GM12878 (cell line): ENCODE measurements at regions not wholly inside any gene's neighbourhood (a gene's known extent, or its start where the extent isn't known, plus 50 kb on each side); places are given as distances from the start of the nearest gene placed in this dataset.

Experiments
- ATAC-seq: fragments of 200-7000 bp; cut with Tn5 transposase; 3 replicates; pipeline ENCODE4 v1.9.1; 2020; ENCODE audit warnings: mild to moderate bottlenecking, moderate library complexity
- BruUV-seq: library from RNA; stranded (reverse); fragments of 400-500 nt; replicated peaks from 2 replicates; lab custom pipeline; 2021; lab: Mats Ljungman, UMichigan
- CTCF ChIA-PET: fragments of 300-600 bp; sonication (Branson Sonifier 250); formaldehyde crosslinking; extraction: SDS; loops from one replicate; lab custom pipeline; 2021; ENCODE audit warnings: inconsistent platforms; lab: Yijun Ruan, JAX
- POLR2A ChIA-PET: fragments of 350-600 bp; formaldehyde crosslinking; extraction: SDS; loops from one replicate; lab custom pipeline; 2021; ENCODE audit warnings: inconsistent platforms; lab: Charles Lee
- RAD21 ChIA-PET: fragments of 300-600 bp; sonication (Branson Sonifier 250); formaldehyde crosslinking; loops from one replicate; lab custom pipeline; 2023; ENCODE audit warnings: antibody characterized with exemption; ENCODE audit not compliant: unreplicated experiment; lab: Charles Lee
- SMC1A ChIA-PET: fragments of 300-600 bp; sonication (Branson Sonifier 250); formaldehyde crosslinking; loops from one replicate; lab custom pipeline; 2023; ENCODE audit not compliant: unreplicated experiment, uncharacterized antibody; lab: Charles Lee
- DNase-seq: peaks from one replicate; pipeline ENCODE4 v3.0.0-alpha.2; 2011; ENCODE audit warnings: low read depth, low spot score
- FAIRE-seq: peaks from 3 replicates; lab custom pipeline; 2011; peaks lifted over from hg19 to GRCh38; lab: Jason Lieb, UNC
- H2AFZ ChIP-seq: 2 replicates; pipeline ENCODE4 v1.6.0; 2011; ENCODE audit warnings: low read depth, low read length, control low read depth; ENCODE audit not compliant: control insufficient read depth
- H3K27ac ChIP-seq: 2 replicates; pipeline ENCODE4 v1.5.1; 2011; ENCODE audit warnings: control low read depth; ENCODE audit not compliant: control insufficient read depth, insufficient read depth
- H3K27me3 ChIP-seq, 2 experiments: replicated peaks in 1 of 2; 2 replicates each; pipeline versions ENCODE4 v1.6.0 to v1.6.1; 2011; ENCODE audit warnings: low read length in 1 of 2; ENCODE audit not compliant: control insufficient read depth in 2 of 2, insufficient read depth in 2 of 2
- H3K36me3 ChIP-seq, 2 experiments: 2 replicates each; pipeline ENCODE4 v1.5.1; 2011; ENCODE audit warnings: low read length in 1 of 2; ENCODE audit not compliant: control insufficient read depth in 2 of 2, insufficient read depth in 2 of 2
- H3K4me1 ChIP-seq: 2 replicates; pipeline ENCODE4 v1.6.1; 2011; ENCODE audit warnings: mild to moderate bottlenecking, low read length, moderate library complexity, mixed read lengths; ENCODE audit not compliant: control insufficient read depth, insufficient read depth
- H3K4me2 ChIP-seq: 2 replicates; pipeline ENCODE4 v1.6.0; 2011; ENCODE audit warnings: control low read depth; ENCODE audit not compliant: control insufficient read depth, insufficient read depth
- H3K4me3 ChIP-seq: fragments of 200-600 bp; sonication (generic); 2 replicates; pipeline ENCODE4 v1.5.1; 2016
- H3K79me2 ChIP-seq: 2 replicates; pipeline ENCODE4 v1.6.0; 2011; ENCODE audit warnings: low read length; ENCODE audit not compliant: control insufficient read depth, insufficient read depth
- H3K9ac ChIP-seq: 2 replicates; pipeline ENCODE4 v1.8.0; 2011; ENCODE audit warnings: low read length, control low read depth, mixed read lengths; ENCODE audit not compliant: control insufficient read depth, insufficient read depth
- H3K9me3 ChIP-seq: replicated peaks from 3 replicates; pipeline ENCODE4 v1.5.1; 2011; ENCODE audit warnings: mild to moderate bottlenecking, low read length; ENCODE audit not compliant: control insufficient read depth, insufficient read depth
- H4K20me1 ChIP-seq: 2 replicates; pipeline ENCODE4 v1.6.0; 2011; ENCODE audit not compliant: control insufficient read depth, insufficient read depth
- ATF7 ChIP-seq: fragments of 450-650 bp; IDR thresholded peaks from 2 replicates; pipeline ENCODE4 v1.6.1; 2016; ENCODE audit warnings: low read depth, mild to moderate bottlenecking
- BACH1 ChIP-seq: fragments of 450-650 bp; IDR thresholded peaks from 2 replicates; pipeline ENCODE4 v1.6.1; 2017; ENCODE audit warnings: mild to moderate bottlenecking, borderline replicate concordance
- BHLHE40 ChIP-seq, 2 experiments: fragments of 450-650 bp in 1 of 2; IDR thresholded peaks; 2 replicates each; pipeline ENCODE4 v1.6.1; 2011 to 2017; ENCODE audit warnings: low read depth in 2 of 2, borderline replicate concordance in 1 of 2, improper control_type of control experiment in 1 of 2, low read length in 1 of 2, mild to moderate bottlenecking in 1 of 2
- CBX5 ChIP-seq: sonication (generic); IDR thresholded peaks from 2 replicates; pipeline ENCODE4 v1.6.1; 2016; ENCODE audit warnings: low read depth, moderate library complexity, mild to moderate bottlenecking, inconsistent platforms
- CREB1 ChIP-seq: IDR thresholded peaks from 2 replicates; pipeline ENCODE4 v1.6.1; 2012; ENCODE audit warnings: low read depth, mild to moderate bottlenecking, inconsistent platforms
- EED ChIP-seq: sonication (generic); IDR thresholded peaks from 2 replicates; pipeline ENCODE4 v1.6.1; 2016; ENCODE audit warnings: antibody characterized with exemption, low read depth
- FOXK2 ChIP-seq: fragments of 450-650 bp; IDR thresholded peaks from 2 replicates; pipeline ENCODE4 v1.6.1; 2017; ENCODE audit warnings: mild to moderate bottlenecking, moderate library complexity
- HCFC1 ChIP-seq: fragments of 150-350 bp; IDR thresholded peaks from 2 replicates; pipeline ENCODE4 v1.6.1; 2014; ENCODE audit warnings: low read length
- HDAC6 ChIP-seq: fragments of 200-600 bp; sonication (generic); IDR thresholded peaks from one replicate; pipeline ENCODE4 v1.8.0; 2017; ENCODE audit warnings: antibody characterized with exemption; ENCODE audit not compliant: unreplicated experiment
- MTA3 ChIP-seq: IDR thresholded peaks from 2 replicates; pipeline ENCODE4 v1.6.1; 2012; ENCODE audit warnings: low read length, inconsistent platforms, borderline replicate concordance
- NFYB ChIP-seq: IDR thresholded peaks from 2 replicates; pipeline ENCODE4 v1.6.1; 2011; ENCODE audit warnings: low read depth, mild to moderate bottlenecking, low read length, improper control_type of control experiment, moderate library complexity; ENCODE audit not compliant: insufficient read depth
- RCOR1 ChIP-seq: conservative IDR thresholded peaks from 2 replicates; pipeline ENCODE4 v1.6.1; 2012; ENCODE audit warnings: low read depth, low read length, improper control_type of control experiment
- WGBS: methylation state at CpG from one replicate; pipeline ENCODE4 v1.1.6; 2016; ENCODE audit warnings: low lambda C conversion rate; ENCODE audit not compliant: insufficient replicate concordance, insufficient coverage; ENCODE audit errors: missing lambda C conversion rate; 5-methylcytosine and 5-hydroxymethylcytosine counted together
- in situ Hi-C: fragments of 300-500 bp; cut with MboI; formaldehyde crosslinking; loops from 9 replicates; pipeline ENCODE4 v1.14.3; 2018; ENCODE audit warnings: mixed read lengths
- intact Hi-C: fragments of 100-400 bp; cut with micrococcal nuclease; formaldehyde crosslinking; loops from one replicate; pipeline ENCODE4 v1.14.2; 2022; ENCODE audit not compliant: unreplicated experiment

DNA sequence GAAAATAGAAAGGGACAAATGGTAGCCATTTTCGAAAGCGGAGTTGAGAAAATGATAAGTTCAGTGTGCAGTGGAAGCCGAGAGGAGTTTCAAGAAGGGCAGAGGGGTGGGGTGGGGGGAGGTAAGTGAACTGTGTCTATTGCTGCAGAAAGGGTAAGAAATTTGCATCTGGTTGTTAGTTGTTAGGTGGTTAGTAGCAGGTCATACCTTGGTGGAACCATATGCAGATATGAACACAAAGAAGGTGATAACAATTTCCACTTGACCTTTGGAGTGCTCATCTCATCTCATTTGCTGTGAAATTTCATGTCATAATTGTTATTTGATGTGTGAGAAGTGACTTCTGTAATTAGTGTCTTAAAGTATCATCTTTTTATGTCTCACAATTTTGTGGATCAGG is 288.2 kb downstream of the QKI start:
- no peak overlapping the region for H3K9ac ChIP-seq
- H3K4me1 ChIP-seq = peaks cover 62% of the 10 kb centered on the region
- no peaks in the 10 kb centered on the region for H3K79me2 ChIP-seq
- no peak for TF ChIP-seq RCOR1
- no peak for TF ChIP-seq EED
- no peak for TF ChIP-seq NFYB
- 0 out of 2 replicates have a peak, but pooled peaks have one; percentile 10 for TF ChIP-seq CBX5
- no peak for TF ChIP-seq FOXK2
- TF ChIP-seq CREB1 = 0 out of 2 replicates have a peak, but pooled peaks have one; percentile 9
- no peak for TF ChIP-seq HCFC1
- TF ChIP-seq HDAC6 = no peak
- no peak for TF ChIP-seq MTA3
- no peak for TF ChIP-seq ATF7
- H2AFZ ChIP-seq = 0 out of 2 replicates have a peak overlapping the region, but pooled peaks have one; percentile 38
- H3K4me2 ChIP-seq = peak overlapping the region; percentile 47
- SMC1A ChIA-PET = no interaction called here
- POLR2A ChIA-PET = no interaction called here
- in situ Hi-C loops = no loop called here
- no peak for FAIRE-seq
- no peak for DNase-seq
- no TSS peak for BruUV-seq
- RAD21 ChIA-PET = no interaction called here
- no peaks in the 10 kb centered on the region for H4K20me1 ChIP-seq
- CTCF ChIA-PET = no interaction called here
- H3K27me3 ChIP-seq = no peaks in the 10 kb centered on the region
- peak overlapping the region; percentile 22; the same call in 1 of the 2 replicates for H3K27ac ChIP-seq
- 51% methylated on average over 3 of the region's 3 CpGs for WGBS
- H3K36me3 ChIP-seq = no peaks in the 10 kb centered on the region
- intact Hi-C loops = no loop called here
- no peak for ATAC-seq
- H3K9me3 ChIP-seq = peaks cover 8% of the 10 kb centered on the region
- no peak overlapping the region for H3K4me3 ChIP-seq

DNA sequence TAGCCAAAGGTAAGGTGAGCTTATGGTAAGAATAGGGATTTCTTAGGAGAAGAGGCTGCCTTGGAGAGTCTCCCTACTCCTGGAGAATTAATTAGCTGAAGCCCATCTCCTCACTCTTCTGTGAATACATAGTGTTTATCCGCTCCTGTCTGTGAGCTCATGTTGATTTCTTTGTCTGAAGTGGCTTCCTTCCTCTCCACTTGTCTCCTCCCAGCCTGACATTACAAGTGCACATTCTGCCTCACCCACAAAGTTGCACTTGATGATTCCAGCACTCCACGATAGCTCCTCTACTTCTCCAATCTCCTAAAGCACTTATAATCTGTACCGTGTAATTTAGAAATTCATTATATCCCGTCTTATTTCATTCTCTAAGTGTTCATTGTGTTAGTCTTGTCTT is 287.2 kb downstream of the QKI start:
- Histone ChIP-seq H3K4me1 (peaks cover 52% of the 10 kb centered on the region), H3K9ac (no peak overlapping the region), H3K9me3 (peaks cover 8% of the 10 kb centered on the region), H4K20me1 (no peaks in the 10 kb centered on the region), H2AFZ (no peak overlapping the region), H3K36me3 (no peaks in the 10 kb centered on the region), H3K27me3 (no peaks in the 10 kb centered on the region), H3K4me2 (no peak overlapping the region), H3K4me3 (no peak overlapping the region), H3K79me2 (no peaks in the 10 kb centered on the region), H3K27ac (no peak overlapping the region)
- ChIA-PET CTCF (no interaction called here), POLR2A (no interaction called here), SMC1A (interaction anchor here (1.2 kb wide), 1 partner anchor 9 kb away, joined by 3 read pairs; no protein-coding TSS in a partner anchor), RAD21 (no interaction called here)
- no peak for DNase-seq
- no TSS peak for BruUV-seq
- no peak for FAIRE-seq
- TF ChIP-seq BHLHE40 (IDR thresholded peaks at IDR 0.05; ENCODE audit: borderline replicate concordance in 1 of 2, low read depth in 2 of 2, low read length in 1 of 2) (no peak), BACH1 (no peak)
- intact Hi-C loops (no loop called here), in situ Hi-C loops (no loop called here)
- WGBS = 89% methylated on average over 4 of the region's 4 CpGs
- ATAC-seq = no peak
